ENCODE measurements at regions not wholly inside any gene's neighbourhood (a gene's known extent, or its start where the extent isn't known, plus 50 kb on each side); places are given as distances from the start of the nearest gene placed in this dataset.
"Not testable (repeated sequence)": the region's sequence is repeated elsewhere in the genome, so short reads cannot be mapped to it uniquely, and the experiment has no call there.

DNA sequence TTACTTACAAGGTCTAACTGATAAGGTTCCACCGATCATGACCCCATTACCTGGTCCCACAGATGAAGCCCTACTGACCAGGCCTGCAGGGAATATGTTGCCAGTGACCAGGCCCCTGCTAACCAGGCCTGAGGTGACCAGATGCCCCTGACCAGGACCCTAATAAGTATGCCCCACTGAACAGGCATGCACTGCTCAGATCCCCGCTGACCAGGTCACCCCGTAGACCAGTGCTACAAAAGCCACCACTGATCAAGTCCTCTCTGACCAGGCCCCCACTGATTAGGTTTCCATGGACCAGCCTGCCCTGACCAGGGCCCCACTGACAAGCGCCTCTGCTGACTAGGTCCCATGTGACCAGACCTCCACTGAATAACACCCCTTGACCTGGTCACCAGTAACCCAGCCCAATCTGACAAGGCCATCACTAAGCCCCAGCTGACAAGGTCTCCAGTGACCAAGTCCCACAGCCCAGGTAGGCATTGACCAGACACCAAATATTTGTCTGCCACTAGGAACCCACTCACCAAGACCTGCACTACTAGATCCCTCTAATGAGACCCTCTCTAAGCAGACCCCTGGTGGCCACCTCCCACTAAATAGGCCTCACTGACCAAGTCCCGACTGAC, 228.5 kb downstream of the CWH43 start:
- H3K9me3 ChIP-seq; H3K36me3 Mint-ChIP-seq; H3K27ac ChIP-seq (ENCODE audit: low read length); H3K27me3 Mint-ChIP-seq; ATAC-seq (replicated peaks in 1 of 4); H3K27ac Mint-ChIP-seq; H3K4me1 ChIP-seq (ENCODE audit: control insufficient read depth in 1 of 2, extremely low read depth in 1 of 2, insufficient read depth in 2 of 2, low read length in 2 of 2); DNase-seq; H3K4me1 Mint-ChIP-seq; POLR2A ChIA-PET; H3K4me3 Mint-ChIP-seq; H3K36me3 ChIP-seq (ENCODE audit: control insufficient read depth in 2 of 2, extremely low read depth in 1 of 2, insufficient read depth in 1 of 2, low read length in 1 of 2); CTCF ChIA-PET; H3K27me3 ChIP-seq (replicated peaks in 1 of 2; ENCODE audit: control insufficient read depth in 2 of 2, extremely low read depth in 1 of 2, insufficient read depth in 2 of 2, low read length in 1 of 2); H3K4me3 ChIP-seq (ENCODE audit: control insufficient read depth in 1 of 2, extremely low read depth in 1 of 2, low read length in 1 of 2): not testable (repeated sequence)
- WGBS (ENCODE audit: insufficient coverage), result 65% methylated on average over 4 of the region's 5 CpGs
- H3K9me3 Mint-ChIP-seq, result peaks cover 24 to 31% (median 28%) of the 10 kb centered on the region in 3 donors

DNA sequence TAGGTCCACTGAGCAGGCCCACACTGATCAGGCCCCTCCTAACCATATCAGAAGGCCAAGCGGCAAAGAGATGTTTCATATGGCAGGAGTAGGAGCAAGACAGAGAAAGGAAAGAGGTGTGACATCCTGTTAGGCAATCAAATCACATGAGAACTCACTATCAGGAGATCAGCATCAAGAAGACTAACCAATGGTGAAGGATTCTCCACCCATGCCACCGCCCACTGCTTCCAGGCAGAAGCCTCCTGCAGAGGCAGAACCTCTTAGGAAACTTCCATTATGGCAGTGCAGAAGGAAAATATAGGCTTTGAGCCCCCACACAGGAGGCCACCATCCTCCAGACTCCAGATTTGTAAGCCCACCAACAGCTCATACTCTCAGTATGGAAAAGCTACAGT, 229.0 kb downstream of the CWH43 start:
- H3K4me1 ChIP-seq (ENCODE audit: control insufficient read depth in 1 of 2, extremely low read depth in 1 of 2, insufficient read depth in 2 of 2, low read length in 2 of 2); H3K9me3 ChIP-seq; CTCF ChIA-PET; H3K4me3 ChIP-seq (ENCODE audit: control insufficient read depth in 1 of 2, extremely low read depth in 1 of 2, low read length in 1 of 2); H3K4me3 Mint-ChIP-seq; ATAC-seq (replicated peaks in 1 of 4); POLR2A ChIA-PET; H3K27me3 Mint-ChIP-seq; H3K36me3 Mint-ChIP-seq; H3K4me1 Mint-ChIP-seq; H3K27me3 ChIP-seq (replicated peaks in 1 of 2; ENCODE audit: control insufficient read depth in 2 of 2, extremely low read depth in 1 of 2, insufficient read depth in 2 of 2, low read length in 1 of 2); H3K36me3 ChIP-seq (ENCODE audit: control insufficient read depth in 2 of 2, extremely low read depth in 1 of 2, insufficient read depth in 1 of 2, low read length in 1 of 2); H3K27ac Mint-ChIP-seq; DNase-seq; H3K27ac ChIP-seq (ENCODE audit: low read length): not testable (repeated sequence)
- 67% methylated on average over 1 of the region's 2 CpGs for WGBS (ENCODE audit: insufficient coverage)
- H3K9me3 Mint-ChIP-seq, result peaks cover 25 to 28% (median 28%) of the 10 kb centered on the region in 3 donors

DNA sequence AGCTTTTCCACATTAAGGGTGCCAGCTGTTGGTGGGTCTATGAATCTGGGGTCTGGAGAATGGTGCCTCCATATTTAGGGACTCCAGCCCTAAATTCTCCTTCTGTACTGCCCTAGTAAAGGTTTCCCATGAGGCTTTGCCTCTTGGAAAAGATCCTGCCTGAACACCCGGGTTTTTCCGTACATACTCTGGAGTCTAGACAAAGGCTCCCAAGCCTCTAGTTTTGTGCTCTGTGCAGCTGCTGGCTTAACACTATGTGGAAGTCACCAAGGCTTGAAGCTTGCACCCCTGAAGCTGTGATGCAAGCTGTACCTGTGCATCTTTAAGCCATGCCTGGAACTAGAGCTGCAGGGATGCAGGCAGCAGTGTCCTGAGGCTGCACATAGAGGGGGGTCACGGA, 230.5 kb downstream of the CWH43 start:
- not testable (repeated sequence) for H3K27ac Mint-ChIP-seq, H3K27me3 Mint-ChIP-seq
- WGBS (ENCODE audit: insufficient coverage), result 77% methylated on average over 2 of the region's 3 CpGs

DNA sequence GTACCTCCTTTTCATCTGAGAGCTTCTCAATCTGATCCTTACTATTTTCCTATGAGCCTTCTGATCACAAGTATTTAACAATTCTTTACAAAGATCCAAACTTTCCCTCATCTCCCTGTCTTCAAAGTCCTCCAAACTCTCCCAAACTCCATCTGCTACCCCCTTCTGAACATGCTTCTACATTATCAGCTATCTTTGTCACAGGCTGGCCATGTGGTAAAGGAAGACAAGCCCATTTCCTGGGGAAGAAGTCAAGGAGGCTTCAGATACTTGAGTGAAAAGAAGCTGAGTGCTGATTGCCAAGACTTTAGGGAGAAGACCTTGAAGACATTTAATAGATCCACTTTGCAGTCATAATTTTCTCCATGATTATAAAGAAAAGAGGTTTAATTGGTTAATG, 231.4 kb downstream of the CWH43 start:
- CTCF ChIA-PET, result no interaction called here
- no peak for ATAC-seq (replicated peaks in 1 of 4)
- Histone ChIP-seq H3K4me1 (ENCODE audit: control insufficient read depth in 1 of 2, extremely low read depth in 1 of 2, insufficient read depth in 2 of 2, low read length in 2 of 2) (no peaks in the 10 kb centered on the region), H3K27ac (ENCODE audit: low read length) (no peak overlapping the region), H3K4me3 (ENCODE audit: control insufficient read depth in 1 of 2, extremely low read depth in 1 of 2, low read length in 1 of 2) (no peak overlapping the region), H3K36me3 (ENCODE audit: control insufficient read depth in 2 of 2, extremely low read depth in 1 of 2, insufficient read depth in 1 of 2, low read length in 1 of 2) (no peaks in the 10 kb centered on the region), H3K9me3 (no peaks in the 10 kb centered on the region), H3K27me3 (replicated peaks in 1 of 2; ENCODE audit: control insufficient read depth in 2 of 2, extremely low read depth in 1 of 2, insufficient read depth in 2 of 2, low read length in 1 of 2) (peaks cover 0 to 3% of the 10 kb centered on the region in 2 experiments)
- H3K4me3 Mint-ChIP-seq, result no peak overlapping the region
- POLR2A ChIA-PET, result no interaction called here
- no peak overlapping the region for H3K27ac Mint-ChIP-seq
- peaks cover 38 to 44% (median 41%) of the 10 kb centered on the region in 3 donors for H3K9me3 Mint-ChIP-seq
- H3K36me3 Mint-ChIP-seq, result no peaks in the 10 kb centered on the region
- no peaks in the 10 kb centered on the region for H3K4me1 Mint-ChIP-seq
- no peak for DNase-seq
- no peaks in the 10 kb centered on the region for H3K27me3 Mint-ChIP-seq

More for the DNA sequence above, 230.5 kb downstream of the CWH43 start:
- H3K27ac ChIP-seq (ENCODE audit: low read length); ATAC-seq (replicated peaks in 1 of 4); POLR2A ChIA-PET; H3K36me3 ChIP-seq (ENCODE audit: control insufficient read depth in 2 of 2, extremely low read depth in 1 of 2, insufficient read depth in 1 of 2, low read length in 1 of 2); H3K4me3 ChIP-seq (ENCODE audit: control insufficient read depth in 1 of 2, extremely low read depth in 1 of 2, low read length in 1 of 2); H3K4me1 ChIP-seq (ENCODE audit: control insufficient read depth in 1 of 2, extremely low read depth in 1 of 2, insufficient read depth in 2 of 2, low read length in 2 of 2); H3K9me3 ChIP-seq; H3K4me1 Mint-ChIP-seq; H3K27me3 ChIP-seq (replicated peaks in 1 of 2; ENCODE audit: control insufficient read depth in 2 of 2, extremely low read depth in 1 of 2, insufficient read depth in 2 of 2, low read length in 1 of 2); H3K4me3 Mint-ChIP-seq; H3K36me3 Mint-ChIP-seq; DNase-seq; CTCF ChIA-PET: not testable (repeated sequence)
- peaks cover 35 to 41% (median 36%) of the 10 kb centered on the region in 3 donors for H3K9me3 Mint-ChIP-seq

DNA sequence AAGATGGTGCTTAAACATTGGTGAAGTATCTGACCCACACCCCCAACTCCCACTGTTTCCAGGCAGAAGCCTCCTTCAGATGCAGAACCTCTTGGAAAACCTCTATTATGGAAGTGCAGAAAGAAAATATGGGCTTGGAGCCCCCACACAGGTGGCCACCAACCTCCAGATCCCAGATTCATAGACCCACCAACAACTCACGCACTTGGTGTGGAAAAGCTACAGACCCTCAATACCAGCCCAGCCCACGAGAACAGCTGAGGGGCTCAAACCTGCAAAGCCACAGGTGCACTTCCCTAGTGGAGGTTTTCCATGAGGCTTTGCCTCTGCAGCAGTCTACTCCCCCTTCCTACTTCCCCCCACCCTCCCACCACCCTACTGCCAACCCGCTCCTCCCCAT, 232.0 kb downstream of the CWH43 start:
- peaks cover 40 to 47% (median 42%) of the 10 kb centered on the region in 3 donors for H3K9me3 Mint-ChIP-seq
- WGBS (ENCODE audit: insufficient coverage), result 66% methylated on average over 2 of the region's 3 CpGs
- H3K4me1 Mint-ChIP-seq; H3K4me1 ChIP-seq (ENCODE audit: control insufficient read depth in 1 of 2, extremely low read depth in 1 of 2, insufficient read depth in 2 of 2, low read length in 2 of 2); ATAC-seq (replicated peaks in 1 of 4); H3K27ac Mint-ChIP-seq; H3K36me3 Mint-ChIP-seq; DNase-seq; H3K27me3 ChIP-seq (replicated peaks in 1 of 2; ENCODE audit: control insufficient read depth in 2 of 2, extremely low read depth in 1 of 2, insufficient read depth in 2 of 2, low read length in 1 of 2); H3K9me3 ChIP-seq; CTCF ChIA-PET; H3K27me3 Mint-ChIP-seq; H3K36me3 ChIP-seq (ENCODE audit: control insufficient read depth in 2 of 2, extremely low read depth in 1 of 2, insufficient read depth in 1 of 2, low read length in 1 of 2); POLR2A ChIA-PET; H3K4me3 Mint-ChIP-seq; H3K4me3 ChIP-seq (ENCODE audit: control insufficient read depth in 1 of 2, extremely low read depth in 1 of 2, low read length in 1 of 2); H3K27ac ChIP-seq (ENCODE audit: low read length): not testable (repeated sequence)

DNA sequence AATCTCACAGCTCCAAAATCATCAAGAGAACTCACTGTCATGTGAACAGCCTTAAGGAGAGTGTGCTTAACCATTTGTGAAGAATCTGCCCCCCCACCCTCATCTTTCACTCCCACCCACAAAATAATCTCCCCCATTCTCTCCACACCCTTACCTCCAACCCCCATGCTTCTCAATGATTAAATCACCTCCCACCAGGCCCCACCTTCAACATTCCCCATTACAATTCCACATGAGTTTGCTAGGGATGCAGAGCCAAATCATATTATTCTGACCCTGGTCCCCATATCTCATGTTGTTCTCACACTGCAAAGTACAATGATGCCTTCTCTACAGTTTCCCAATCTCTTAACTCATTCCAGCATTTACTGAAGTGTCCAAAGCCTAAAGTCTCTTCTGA, 232.9 kb downstream of the CWH43 start:
- H3K36me3 ChIP-seq (ENCODE audit: control insufficient read depth in 2 of 2, extremely low read depth in 1 of 2, insufficient read depth in 1 of 2, low read length in 1 of 2); H3K27me3 ChIP-seq (replicated peaks in 1 of 2; ENCODE audit: control insufficient read depth in 2 of 2, extremely low read depth in 1 of 2, insufficient read depth in 2 of 2, low read length in 1 of 2); ATAC-seq (replicated peaks in 1 of 4); H3K36me3 Mint-ChIP-seq; H3K4me3 ChIP-seq (ENCODE audit: control insufficient read depth in 1 of 2, extremely low read depth in 1 of 2, low read length in 1 of 2); H3K4me3 Mint-ChIP-seq; H3K27ac Mint-ChIP-seq; POLR2A ChIA-PET; H3K27ac ChIP-seq (ENCODE audit: low read length); H3K9me3 ChIP-seq; DNase-seq; H3K4me1 Mint-ChIP-seq; CTCF ChIA-PET; H3K27me3 Mint-ChIP-seq; H3K4me1 ChIP-seq (ENCODE audit: control insufficient read depth in 1 of 2, extremely low read depth in 1 of 2, insufficient read depth in 2 of 2, low read length in 2 of 2): not testable (repeated sequence)
- peaks cover 40 to 48% (median 41%) of the 10 kb centered on the region in 3 donors for H3K9me3 Mint-ChIP-seq

DNA sequence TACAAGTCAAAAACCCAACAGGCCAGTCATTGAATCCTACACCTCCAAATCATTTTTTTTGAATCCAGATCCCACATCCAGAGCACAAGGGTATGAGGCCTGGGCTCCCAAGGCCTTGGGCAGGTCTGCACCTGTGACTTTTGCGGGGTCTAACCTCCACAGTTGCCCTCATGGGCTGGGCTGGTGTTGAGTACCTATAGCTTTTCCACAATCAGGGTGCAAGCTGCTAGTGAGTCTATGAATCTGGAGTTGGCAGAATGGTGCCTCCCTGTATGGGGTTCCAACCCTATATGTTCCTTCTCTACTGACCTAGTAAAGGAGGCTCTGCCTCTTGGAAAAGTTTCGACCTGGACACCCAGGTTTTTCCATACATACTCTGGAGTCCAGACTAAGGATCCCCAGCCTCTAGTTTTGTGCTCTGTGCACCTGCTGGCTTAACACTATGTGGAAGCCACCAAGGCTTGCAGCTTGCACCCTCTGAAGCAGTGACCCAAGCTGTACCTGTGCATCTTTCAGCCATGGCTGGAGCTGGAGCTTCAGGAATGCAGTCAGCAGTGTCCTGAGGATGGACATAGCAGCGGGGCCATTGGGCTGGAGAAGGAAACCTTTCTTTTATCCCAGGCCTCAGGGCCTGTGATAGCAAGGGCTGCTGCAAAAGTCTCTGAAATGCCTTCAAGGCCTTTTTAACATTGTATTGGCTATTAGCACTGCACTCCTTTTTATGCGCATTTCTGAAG, 233.6 kb downstream of the CWH43 start:
- H3K9me3 Mint-ChIP-seq, result peaks cover 40 to 52% (median 40%) of the 10 kb centered on the region in 3 donors
- WGBS (ENCODE audit: insufficient coverage), result 39% methylated on average over 4 of the region's 4 CpGs
- H3K27me3 ChIP-seq (replicated peaks in 1 of 2; ENCODE audit: control insufficient read depth in 2 of 2, extremely low read depth in 1 of 2, insufficient read depth in 2 of 2, low read length in 1 of 2); H3K4me3 ChIP-seq (ENCODE audit: control insufficient read depth in 1 of 2, extremely low read depth in 1 of 2, low read length in 1 of 2); H3K4me1 Mint-ChIP-seq; H3K27ac ChIP-seq (ENCODE audit: low read length); DNase-seq; CTCF ChIA-PET; H3K27ac Mint-ChIP-seq; H3K36me3 ChIP-seq (ENCODE audit: control insufficient read depth in 2 of 2, extremely low read depth in 1 of 2, insufficient read depth in 1 of 2, low read length in 1 of 2); ATAC-seq (replicated peaks in 1 of 4); H3K9me3 ChIP-seq; POLR2A ChIA-PET; H3K4me3 Mint-ChIP-seq; H3K4me1 ChIP-seq (ENCODE audit: control insufficient read depth in 1 of 2, extremely low read depth in 1 of 2, insufficient read depth in 2 of 2, low read length in 2 of 2); H3K36me3 Mint-ChIP-seq; H3K27me3 Mint-ChIP-seq: not testable (repeated sequence)

Measured in T-cell (primary cell).